GM23338 (cell line): ENCODE measurements at regions not wholly inside any gene's neighbourhood (a gene's known extent, or its start where the extent isn't known, plus 50 kb on each side); places are given as distances from the start of the nearest gene placed in this dataset.

Source experiments
- CREB1 ChIP-seq: fragments of 250-450 bp; sonication (Bioruptor Pico); IDR thresholded peaks from 2 replicates; pipeline ENCODE4 v1.5.0; 2020; ENCODE audit warnings: low read depth, mild to moderate bottlenecking, moderate library complexity
- EZH2 ChIP-seq: fragments of 200-600 bp; sonication (generic); IDR thresholded peaks from one replicate; pipeline ENCODE4 v1.8.0; 2017; ENCODE audit warnings: antibody characterized with exemption, mild to moderate bottlenecking, low read depth; ENCODE audit not compliant: unreplicated experiment
- EZH2phosphoT487 ChIP-seq: fragments of 200-600 bp; sonication (generic); IDR thresholded peaks from one replicate; pipeline ENCODE4 v1.8.1; 2018; ENCODE audit warnings: antibody characterized with exemption; ENCODE audit not compliant: unreplicated experiment
- JUNB ChIP-seq: IDR thresholded peaks from one replicate; pipeline ENCODE4 v1.6.1; 2016; ENCODE audit warnings: antibody characterized with exemption; ENCODE audit not compliant: unreplicated experiment
- POLR2AphosphoS5 ChIP-seq: IDR thresholded peaks from 2 replicates; pipeline ENCODE4 v1.6.1; 2016; ENCODE audit warnings: antibody characterized with exemption, low read depth
- ZNF462 ChIP-seq: fragments of 250-450 bp; sonication (Bioruptor Pico); IDR thresholded peaks from 2 replicates; pipeline ENCODE4 v1.5.0; 2020; ENCODE audit warnings: mild to moderate bottlenecking, moderate library complexity
- TF ChIP-seq, protein P1 (sequence below), 2 experiments: fragments of 200-600 bp in 1 of 2; sonication (generic) in 1 of 2; conservative IDR thresholded peaks; 2 replicates each; pipeline versions ENCODE4 v1.5.1 to v1.6.1; 2016 to 2017; ENCODE audit warnings: antibody characterized with exemption in 2 of 2, low read depth in 2 of 2, mild to moderate bottlenecking in 2 of 2, moderate library complexity in 1 of 2
- TF ChIP-seq, protein P2 (sequence below): IDR thresholded peaks from one replicate; pipeline ENCODE4 v1.6.1; 2018; ENCODE audit warnings: antibody characterized with exemption; ENCODE audit not compliant: unreplicated experiment
- TF ChIP-seq, protein P3 (sequence below): IDR thresholded peaks from 2 replicates; pipeline ENCODE4 v1.6.1; 2016; ENCODE audit warnings: antibody characterized with exemption

DNA sequence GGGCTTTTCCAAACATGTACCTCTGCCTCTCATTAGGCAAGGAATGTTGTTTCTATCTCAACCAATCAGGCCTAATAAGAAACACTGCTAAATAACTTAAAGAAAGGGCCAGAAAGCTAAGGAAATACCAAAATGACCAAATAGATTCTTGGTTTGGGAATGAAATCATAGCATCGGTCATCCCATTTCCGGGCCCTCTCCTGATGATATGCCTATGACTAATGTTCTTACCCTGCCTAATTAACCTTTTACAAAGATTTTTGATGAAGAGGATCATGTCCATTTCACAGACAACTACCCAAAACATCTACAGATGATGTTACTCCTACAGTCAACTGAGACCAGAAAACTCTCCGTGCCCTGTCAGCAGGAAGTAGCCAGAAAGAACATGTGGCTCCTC is 164.0 kb downstream of the DDX3Y start:
- TF ChIP-seq ZNF462 (CRISPR knock-in tag): no peak
- TF ChIP-seq, protein P1, sequence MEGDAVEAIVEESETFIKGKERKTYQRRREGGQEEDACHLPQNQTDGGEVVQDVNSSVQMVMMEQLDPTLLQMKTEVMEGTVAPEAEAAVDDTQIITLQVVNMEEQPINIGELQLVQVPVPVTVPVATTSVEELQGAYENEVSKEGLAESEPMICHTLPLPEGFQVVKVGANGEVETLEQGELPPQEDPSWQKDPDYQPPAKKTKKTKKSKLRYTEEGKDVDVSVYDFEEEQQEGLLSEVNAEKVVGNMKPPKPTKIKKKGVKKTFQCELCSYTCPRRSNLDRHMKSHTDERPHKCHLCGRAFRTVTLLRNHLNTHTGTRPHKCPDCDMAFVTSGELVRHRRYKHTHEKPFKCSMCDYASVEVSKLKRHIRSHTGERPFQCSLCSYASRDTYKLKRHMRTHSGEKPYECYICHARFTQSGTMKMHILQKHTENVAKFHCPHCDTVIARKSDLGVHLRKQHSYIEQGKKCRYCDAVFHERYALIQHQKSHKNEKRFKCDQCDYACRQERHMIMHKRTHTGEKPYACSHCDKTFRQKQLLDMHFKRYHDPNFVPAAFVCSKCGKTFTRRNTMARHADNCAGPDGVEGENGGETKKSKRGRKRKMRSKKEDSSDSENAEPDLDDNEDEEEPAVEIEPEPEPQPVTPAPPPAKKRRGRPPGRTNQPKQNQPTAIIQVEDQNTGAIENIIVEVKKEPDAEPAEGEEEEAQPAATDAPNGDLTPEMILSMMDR (conservative IDR thresholded peaks at IDR 0.05; ENCODE audit: low read depth in 2 of 2): no peak
- TF ChIP-seq POLR2AphosphoS5: no peak
- TF ChIP-seq, protein P2, sequence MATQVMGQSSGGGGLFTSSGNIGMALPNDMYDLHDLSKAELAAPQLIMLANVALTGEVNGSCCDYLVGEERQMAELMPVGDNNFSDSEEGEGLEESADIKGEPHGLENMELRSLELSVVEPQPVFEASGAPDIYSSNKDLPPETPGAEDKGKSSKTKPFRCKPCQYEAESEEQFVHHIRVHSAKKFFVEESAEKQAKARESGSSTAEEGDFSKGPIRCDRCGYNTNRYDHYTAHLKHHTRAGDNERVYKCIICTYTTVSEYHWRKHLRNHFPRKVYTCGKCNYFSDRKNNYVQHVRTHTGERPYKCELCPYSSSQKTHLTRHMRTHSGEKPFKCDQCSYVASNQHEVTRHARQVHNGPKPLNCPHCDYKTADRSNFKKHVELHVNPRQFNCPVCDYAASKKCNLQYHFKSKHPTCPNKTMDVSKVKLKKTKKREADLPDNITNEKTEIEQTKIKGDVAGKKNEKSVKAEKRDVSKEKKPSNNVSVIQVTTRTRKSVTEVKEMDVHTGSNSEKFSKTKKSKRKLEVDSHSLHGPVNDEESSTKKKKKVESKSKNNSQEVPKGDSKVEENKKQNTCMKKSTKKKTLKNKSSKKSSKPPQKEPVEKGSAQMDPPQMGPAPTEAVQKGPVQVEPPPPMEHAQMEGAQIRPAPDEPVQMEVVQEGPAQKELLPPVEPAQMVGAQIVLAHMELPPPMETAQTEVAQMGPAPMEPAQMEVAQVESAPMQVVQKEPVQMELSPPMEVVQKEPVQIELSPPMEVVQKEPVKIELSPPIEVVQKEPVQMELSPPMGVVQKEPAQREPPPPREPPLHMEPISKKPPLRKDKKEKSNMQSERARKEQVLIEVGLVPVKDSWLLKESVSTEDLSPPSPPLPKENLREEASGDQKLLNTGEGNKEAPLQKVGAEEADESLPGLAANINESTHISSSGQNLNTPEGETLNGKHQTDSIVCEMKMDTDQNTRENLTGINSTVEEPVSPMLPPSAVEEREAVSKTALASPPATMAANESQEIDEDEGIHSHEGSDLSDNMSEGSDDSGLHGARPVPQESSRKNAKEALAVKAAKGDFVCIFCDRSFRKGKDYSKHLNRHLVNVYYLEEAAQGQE: no peak
- TF ChIP-seq EZH2: no peak
- no peak for TF ChIP-seq JUNB
- TF ChIP-seq EZH2phosphoT487: no peak
- TF ChIP-seq CREB1 (CRISPR knock-in tag): no peak
- TF ChIP-seq, protein P3, sequence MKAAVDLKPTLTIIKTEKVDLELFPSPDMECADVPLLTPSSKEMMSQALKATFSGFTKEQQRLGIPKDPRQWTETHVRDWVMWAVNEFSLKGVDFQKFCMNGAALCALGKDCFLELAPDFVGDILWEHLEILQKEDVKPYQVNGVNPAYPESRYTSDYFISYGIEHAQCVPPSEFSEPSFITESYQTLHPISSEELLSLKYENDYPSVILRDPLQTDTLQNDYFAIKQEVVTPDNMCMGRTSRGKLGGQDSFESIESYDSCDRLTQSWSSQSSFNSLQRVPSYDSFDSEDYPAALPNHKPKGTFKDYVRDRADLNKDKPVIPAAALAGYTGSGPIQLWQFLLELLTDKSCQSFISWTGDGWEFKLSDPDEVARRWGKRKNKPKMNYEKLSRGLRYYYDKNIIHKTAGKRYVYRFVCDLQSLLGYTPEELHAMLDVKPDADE: no peak
